Cardiac fibroblast (primary cell): ENCODE measurements at regions not wholly inside any gene's neighbourhood (a gene's known extent, or its start where the extent isn't known, plus 50 kb on each side); places are given as distances from the start of the nearest gene placed in this dataset.

Experiments used
- DNase-seq, 2 donors: peaks; one replicate each; pipeline versions ENCODE4 v3.0.0 to v3.0.0-alpha.2; 2010; ENCODE audit warnings: low read depth in 2 of 2
- H3K4me3 ChIP-seq, 2 donors: replicated peaks in 1 of 2; 1 replicate in 1 of 2; 2 replicates in 1 of 2; pipeline ENCODE4 v1.5.1; 2011; ENCODE audit warnings: low read depth in 2 of 2, low read length in 2 of 2, mild to moderate bottlenecking in 2 of 2, moderate library complexity in 1 of 2
- TF ChIP-seq, protein P1 (sequence below): IDR thresholded peaks from one replicate; pipeline ENCODE4 v1.5.1; 2011; ENCODE audit warnings: low read depth, mild to moderate bottlenecking, low read length, inconsistent platforms

DNA sequence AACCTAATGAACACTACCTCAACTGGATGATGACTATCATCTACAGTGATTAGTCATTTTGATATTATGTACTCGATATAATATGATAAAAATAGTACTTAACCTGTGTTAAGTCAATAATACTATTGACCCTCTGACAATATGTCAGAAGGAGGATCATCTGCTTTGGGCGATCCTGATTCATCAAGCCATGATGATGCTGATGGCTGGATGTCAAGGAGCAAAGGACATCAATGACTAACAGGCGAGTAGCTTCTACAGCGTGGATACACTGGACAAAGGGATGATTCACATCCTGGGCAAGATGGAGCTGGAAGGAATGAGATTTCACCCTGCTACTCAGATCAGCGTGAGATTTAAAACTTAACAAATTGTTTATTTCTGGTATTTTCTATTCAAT lies 94.4 kb upstream of the SKAP2 start:
- H3K4me3 ChIP-seq = no peak overlapping the region
- peak; percentile 4 to 48 for DNase-seq
- TF ChIP-seq, protein P1, sequence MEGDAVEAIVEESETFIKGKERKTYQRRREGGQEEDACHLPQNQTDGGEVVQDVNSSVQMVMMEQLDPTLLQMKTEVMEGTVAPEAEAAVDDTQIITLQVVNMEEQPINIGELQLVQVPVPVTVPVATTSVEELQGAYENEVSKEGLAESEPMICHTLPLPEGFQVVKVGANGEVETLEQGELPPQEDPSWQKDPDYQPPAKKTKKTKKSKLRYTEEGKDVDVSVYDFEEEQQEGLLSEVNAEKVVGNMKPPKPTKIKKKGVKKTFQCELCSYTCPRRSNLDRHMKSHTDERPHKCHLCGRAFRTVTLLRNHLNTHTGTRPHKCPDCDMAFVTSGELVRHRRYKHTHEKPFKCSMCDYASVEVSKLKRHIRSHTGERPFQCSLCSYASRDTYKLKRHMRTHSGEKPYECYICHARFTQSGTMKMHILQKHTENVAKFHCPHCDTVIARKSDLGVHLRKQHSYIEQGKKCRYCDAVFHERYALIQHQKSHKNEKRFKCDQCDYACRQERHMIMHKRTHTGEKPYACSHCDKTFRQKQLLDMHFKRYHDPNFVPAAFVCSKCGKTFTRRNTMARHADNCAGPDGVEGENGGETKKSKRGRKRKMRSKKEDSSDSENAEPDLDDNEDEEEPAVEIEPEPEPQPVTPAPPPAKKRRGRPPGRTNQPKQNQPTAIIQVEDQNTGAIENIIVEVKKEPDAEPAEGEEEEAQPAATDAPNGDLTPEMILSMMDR = no peak

DNA sequence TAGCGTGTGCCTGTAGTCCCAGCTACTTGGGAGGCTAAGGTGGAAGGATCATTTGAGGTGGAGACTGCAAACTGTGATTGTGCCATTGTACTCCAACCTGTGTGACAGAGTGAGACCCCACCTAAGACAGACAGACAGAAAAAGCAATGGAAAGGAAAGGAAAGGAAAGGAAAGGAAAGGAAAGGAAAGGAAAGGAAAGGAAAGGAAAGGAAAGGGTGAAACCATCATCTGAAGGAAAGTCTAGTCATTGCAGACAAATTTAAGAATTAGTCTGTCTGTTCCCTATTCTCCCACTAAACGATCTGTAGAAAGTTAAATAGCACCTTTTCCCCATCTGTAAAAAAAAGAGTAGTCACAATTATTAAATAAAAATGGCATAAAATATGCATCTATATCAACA lies 91.1 kb upstream of the SKAP2 start:
- no peak overlapping the region for H3K4me3 ChIP-seq
- TF ChIP-seq, protein P1 = no peak
- no peak for DNase-seq

DNA sequence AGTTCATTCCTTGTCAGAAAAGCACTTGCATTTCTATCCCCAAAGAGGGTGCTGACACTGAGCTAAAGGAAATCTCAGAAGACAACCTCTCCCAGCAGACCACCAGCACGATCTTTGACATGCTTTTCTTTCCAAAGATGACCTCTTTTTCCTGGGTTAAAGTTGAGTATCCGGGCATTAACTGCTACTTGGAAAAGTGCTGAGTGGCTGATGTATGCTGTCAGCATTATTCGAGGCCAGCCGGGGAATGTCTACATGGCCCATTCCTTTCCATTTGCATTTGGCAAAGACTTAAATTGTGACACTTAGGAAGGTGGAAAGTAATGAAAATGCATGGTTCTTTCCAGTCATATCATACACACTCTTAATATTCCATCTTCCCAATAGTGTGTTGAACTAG lies 90.6 kb upstream of the SKAP2 start:
- TF ChIP-seq, protein P1 = no peak
- H3K4me3 ChIP-seq = no peak overlapping the region
- DNase-seq = no peak

DNA sequence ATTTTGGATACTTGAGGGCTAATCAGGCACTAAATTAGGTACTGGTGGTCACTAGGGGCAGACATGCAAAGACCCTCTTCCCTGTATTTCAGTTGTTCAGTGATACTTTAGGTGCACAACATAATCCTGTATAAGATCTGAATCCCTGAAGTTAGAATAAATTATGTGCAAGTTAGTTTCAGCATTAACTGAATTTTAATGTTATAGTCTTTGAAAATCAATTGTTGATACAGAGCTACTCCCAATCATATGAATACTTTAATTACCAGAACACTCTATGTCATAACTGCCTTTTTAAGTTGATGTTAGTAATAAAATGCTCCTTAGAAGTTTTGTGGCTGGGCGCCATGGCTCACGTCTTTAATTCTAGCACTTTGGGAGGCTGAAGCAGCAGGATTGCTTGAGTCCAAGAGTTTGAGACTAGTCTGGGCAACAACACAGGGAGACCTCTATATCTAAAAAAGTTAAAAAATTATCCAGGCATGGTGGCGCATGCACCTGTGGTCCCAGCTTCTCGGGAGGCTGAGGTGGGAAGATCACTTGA lies 87.1 kb upstream of the SKAP2 start:
- DNase-seq = no peak
- TF ChIP-seq, protein P1 = no peak
- no peak overlapping the region for H3K4me3 ChIP-seq

DNA sequence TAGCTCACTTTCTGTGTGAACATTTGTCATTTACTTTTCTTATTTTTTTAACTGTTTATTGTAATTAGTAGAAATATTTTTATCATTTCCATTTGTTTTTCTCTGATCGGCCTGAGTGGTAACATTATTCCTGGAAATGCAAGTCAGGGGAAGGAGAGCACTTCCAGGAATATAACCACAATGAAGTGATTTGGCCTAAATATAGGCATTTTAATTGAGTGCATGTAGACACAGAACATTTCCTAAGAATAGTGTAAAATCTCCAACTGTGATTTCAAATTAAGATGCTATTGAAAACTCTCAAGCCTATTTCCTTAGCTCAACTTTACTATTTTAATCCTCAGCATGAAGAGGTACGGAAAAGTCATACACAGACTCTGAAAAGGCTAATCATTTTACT lies 86.5 kb upstream of the SKAP2 start:
- TF ChIP-seq, protein P1 = no peak
- DNase-seq = no peak
- no peak overlapping the region for H3K4me3 ChIP-seq

DNA sequence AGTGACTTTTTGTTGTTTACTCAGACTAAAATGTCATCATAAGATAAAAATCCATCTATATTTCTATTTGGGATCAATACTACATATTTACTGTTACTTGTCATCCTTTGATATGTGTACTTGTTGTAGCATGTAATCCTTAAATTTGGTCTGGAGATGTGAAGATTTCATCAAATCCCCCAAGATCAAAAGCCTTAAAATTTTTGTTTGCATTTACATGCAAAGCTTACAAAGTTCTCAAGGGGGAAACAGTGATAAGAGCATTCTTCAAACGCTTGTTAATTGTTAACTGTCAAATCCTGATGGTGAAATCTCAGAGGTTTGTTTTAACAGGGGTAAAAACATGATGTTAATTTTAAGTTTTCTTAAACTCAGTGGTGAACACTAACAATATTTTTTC lies 84.9 kb upstream of the SKAP2 start:
- TF ChIP-seq, protein P1 = no peak
- no peak overlapping the region for H3K4me3 ChIP-seq
- no peak for DNase-seq

DNA sequence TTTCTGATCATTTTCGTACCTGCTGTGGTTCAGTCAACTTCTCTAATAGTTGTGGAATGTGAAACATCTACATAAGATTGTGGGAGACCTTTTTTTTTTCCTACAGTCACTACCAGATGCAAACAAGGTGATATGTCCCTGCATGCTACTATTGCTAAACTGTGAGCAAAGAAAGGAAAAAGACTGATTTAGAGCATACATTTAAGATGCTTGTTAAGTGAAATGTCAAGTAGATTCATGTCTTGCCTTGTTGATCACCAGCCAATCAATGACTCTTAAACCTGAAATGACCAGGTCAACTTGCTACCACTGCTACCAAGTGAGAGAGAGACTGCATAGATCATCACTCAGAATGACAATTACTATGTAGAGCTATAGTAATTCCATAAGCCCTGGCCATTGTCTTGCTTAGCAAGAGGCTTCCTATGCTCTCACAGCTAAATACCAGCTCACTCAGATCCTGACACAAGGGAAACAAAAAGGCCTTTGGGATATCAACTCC lies 84.3 kb upstream of the SKAP2 start:
- no peak for DNase-seq
- H3K4me3 ChIP-seq = no peak overlapping the region
- TF ChIP-seq, protein P1 = no peak
